ENCODE measurements at regions not wholly inside any gene's neighbourhood (a gene's known extent, or its start where the extent isn't known, plus 50 kb on each side); places are given as distances from the start of the nearest gene placed in this dataset.

- Mint-ChIP-seq H3K9me3 (peaks cover 8% of the 10 kb centered on the region), H3K27me3 (no peaks in the 10 kb centered on the region), H3K4me3 (no peak overlapping the region), H3K36me3 (no peaks in the 10 kb centered on the region), H3K27ac (no peak overlapping the region), H3K4me1 (no peaks in the 10 kb centered on the region)
- no peak for DNase-seq
These were observed 350.8 kb downstream of the AJAP1 start for GRCh38 chr1:5005171-5005570.

- H3K4me1 Mint-ChIP-seq, result no peaks in the 10 kb centered on the region
- no peaks in the 10 kb centered on the region for H3K27me3 Mint-ChIP-seq
- peaks cover 8% of the 10 kb centered on the region for H3K9me3 Mint-ChIP-seq
These were observed 348.3 kb downstream of the AJAP1 start for GRCh38 chr1:5002676-5003075.

GRCh38 chr1:5001466-5001865 is 347.1 kb downstream of the AJAP1 start:
- no peak for DNase-seq
- Mint-ChIP-seq H3K27me3 (no peaks in the 10 kb centered on the region), H3K4me1 (no peaks in the 10 kb centered on the region), H3K4me3 (no peak overlapping the region), H3K36me3 (no peaks in the 10 kb centered on the region), H3K27ac (no peak overlapping the region), H3K9me3 (peaks cover 8% of the 10 kb centered on the region)

More at GRCh38 chr1:5002676-5003075, 348.3 kb downstream of the AJAP1 start:
- H3K36me3 Mint-ChIP-seq, result no peaks in the 10 kb centered on the region
- no peak overlapping the region for H3K4me3 Mint-ChIP-seq
- no peak for DNase-seq
- no peak overlapping the region for H3K27ac Mint-ChIP-seq

GRCh38 chr1:4986306-4986705 is 331.9 kb downstream of the AJAP1 start:
- Mint-ChIP-seq H3K4me1 (no peaks in the 10 kb centered on the region), H3K4me3 (no peak overlapping the region), H3K27me3 (peaks cover 3% of the 10 kb centered on the region), H3K9me3 (peaks cover 4% of the 10 kb centered on the region), H3K36me3 (no peaks in the 10 kb centered on the region), H3K27ac (no peak overlapping the region)
- no peak for DNase-seq

GRCh38 chr1:4984841-4985240 is 330.4 kb downstream of the AJAP1 start:
- H3K27me3 Mint-ChIP-seq, result peaks cover 7% of the 10 kb centered on the region

GRCh38 chr1:4980211-4980610 is 325.8 kb downstream of the AJAP1 start:
- H3K4me1 Mint-ChIP-seq, result peaks cover 3% of the 10 kb centered on the region
- peaks cover 12% of the 10 kb centered on the region for H3K27me3 Mint-ChIP-seq
- no peak overlapping the region for H3K4me3 Mint-ChIP-seq
- no peak overlapping the region for H3K27ac Mint-ChIP-seq
- peaks cover 4% of the 10 kb centered on the region for H3K9me3 Mint-ChIP-seq
- DNase-seq, result no peak
- no peaks in the 10 kb centered on the region for H3K36me3 Mint-ChIP-seq

More at GRCh38 chr1:4984841-4985240, 330.4 kb downstream of the AJAP1 start:
- peaks cover 3% of the 10 kb centered on the region for H3K4me1 Mint-ChIP-seq
- no peak overlapping the region for H3K27ac Mint-ChIP-seq
- DNase-seq, result no peak
- peaks cover 4% of the 10 kb centered on the region for H3K9me3 Mint-ChIP-seq
- no peak overlapping the region for H3K4me3 Mint-ChIP-seq
- H3K36me3 Mint-ChIP-seq, result no peaks in the 10 kb centered on the region

GRCh38 chr1:4978660-4979390 is 324.4 kb downstream of the AJAP1 start:
- H3K4me1 Mint-ChIP-seq, result peaks cover 3% of the 10 kb centered on the region
- H3K27ac Mint-ChIP-seq, result no peak overlapping the region
- H3K36me3 Mint-ChIP-seq, result no peaks in the 10 kb centered on the region
- no peak for DNase-seq
- H3K9me3 Mint-ChIP-seq, result peaks cover 2% of the 10 kb centered on the region
- H3K4me3 Mint-ChIP-seq, result no peak overlapping the region
- peaks cover 12% of the 10 kb centered on the region for H3K27me3 Mint-ChIP-seq

GRCh38 chr1:4977701-4978100 is 323.3 kb downstream of the AJAP1 start:
- no peaks in the 10 kb centered on the region for H3K9me3 Mint-ChIP-seq
- H3K27me3 Mint-ChIP-seq, result peaks cover 12% of the 10 kb centered on the region
- DNase-seq, result no peak
- H3K4me3 Mint-ChIP-seq, result no peak overlapping the region
- peaks cover 3% of the 10 kb centered on the region for H3K4me1 Mint-ChIP-seq
- no peak overlapping the region for H3K27ac Mint-ChIP-seq
- no peaks in the 10 kb centered on the region for H3K36me3 Mint-ChIP-seq

GRCh38 chr1:4976859-4977440 is 322.5 kb downstream of the AJAP1 start:
- DNase-seq, result no peak
- Mint-ChIP-seq H3K27me3 (peaks cover 12% of the 10 kb centered on the region), H3K4me3 (no peak overlapping the region), H3K36me3 (no peaks in the 10 kb centered on the region), H3K9me3 (no peaks in the 10 kb centered on the region), H3K27ac (no peak overlapping the region), H3K4me1 (peaks cover 3% of the 10 kb centered on the region)

GRCh38 chr1:4975856-4976255 is 321.4 kb downstream of the AJAP1 start:
- H3K9me3 Mint-ChIP-seq, result no peaks in the 10 kb centered on the region
- peaks cover 10% of the 10 kb centered on the region for H3K27me3 Mint-ChIP-seq
- H3K36me3 Mint-ChIP-seq, result no peaks in the 10 kb centered on the region
- no peak overlapping the region for H3K4me3 Mint-ChIP-seq
- H3K4me1 Mint-ChIP-seq, result peaks cover 1% of the 10 kb centered on the region
- no peak for DNase-seq
- no peak overlapping the region for H3K27ac Mint-ChIP-seq

- no peak for DNase-seq
- Mint-ChIP-seq H3K27me3 (peaks cover 8% of the 10 kb centered on the region), H3K27ac (no peak overlapping the region), H3K4me3 (no peak overlapping the region), H3K36me3 (no peaks in the 10 kb centered on the region), H3K9me3 (no peaks in the 10 kb centered on the region), H3K4me1 (no peaks in the 10 kb centered on the region)
These were observed 320.7 kb downstream of the AJAP1 start for GRCh38 chr1:4974981-4975685.

GRCh38 chr1:4973341-4973740 is 318.9 kb downstream of the AJAP1 start:
- Mint-ChIP-seq H3K4me3 (no peak overlapping the region), H3K27me3 (peaks cover 5% of the 10 kb centered on the region), H3K9me3 (peaks cover 1% of the 10 kb centered on the region), H3K4me1 (no peaks in the 10 kb centered on the region), H3K27ac (no peak overlapping the region), H3K36me3 (no peaks in the 10 kb centered on the region)
- DNase-seq, result no peak

GRCh38 chr1:4972761-4973320 is 318.4 kb downstream of the AJAP1 start:
- Mint-ChIP-seq H3K4me3 (no peak overlapping the region), H3K27ac (no peak overlapping the region), H3K4me1 (no peaks in the 10 kb centered on the region), H3K36me3 (no peaks in the 10 kb centered on the region), H3K9me3 (peaks cover 2% of the 10 kb centered on the region), H3K27me3 (peaks cover 5% of the 10 kb centered on the region)
- no peak for DNase-seq

- H3K9me3 Mint-ChIP-seq, result peaks cover 2% of the 10 kb centered on the region
- H3K27ac Mint-ChIP-seq, result no peak overlapping the region
- H3K36me3 Mint-ChIP-seq, result no peaks in the 10 kb centered on the region
- H3K27me3 Mint-ChIP-seq, result peaks cover 10% of the 10 kb centered on the region
- no peak for DNase-seq
- no peaks in the 10 kb centered on the region for H3K4me1 Mint-ChIP-seq
- no peak overlapping the region for H3K4me3 Mint-ChIP-seq
These were observed 317.3 kb downstream of the AJAP1 start for GRCh38 chr1:4971666-4972065.

- H3K27me3 Mint-ChIP-seq, result peaks cover 4% of the 10 kb centered on the region
- peaks cover 2% of the 10 kb centered on the region for H3K9me3 Mint-ChIP-seq
- DNase-seq, result no peak
- H3K27ac Mint-ChIP-seq, result no peak overlapping the region
- no peak overlapping the region for H3K4me3 Mint-ChIP-seq
- peaks cover 8% of the 10 kb centered on the region for H3K4me1 Mint-ChIP-seq
- no peaks in the 10 kb centered on the region for H3K36me3 Mint-ChIP-seq
These were observed 316.1 kb downstream of the AJAP1 start for GRCh38 chr1:4970532-4970931.
